ENCODE measurements at regions not wholly inside any gene's neighbourhood (a gene's known extent, or its start where the extent isn't known, plus 50 kb on each side); places are given as distances from the start of the nearest gene placed in this dataset.

DNA sequence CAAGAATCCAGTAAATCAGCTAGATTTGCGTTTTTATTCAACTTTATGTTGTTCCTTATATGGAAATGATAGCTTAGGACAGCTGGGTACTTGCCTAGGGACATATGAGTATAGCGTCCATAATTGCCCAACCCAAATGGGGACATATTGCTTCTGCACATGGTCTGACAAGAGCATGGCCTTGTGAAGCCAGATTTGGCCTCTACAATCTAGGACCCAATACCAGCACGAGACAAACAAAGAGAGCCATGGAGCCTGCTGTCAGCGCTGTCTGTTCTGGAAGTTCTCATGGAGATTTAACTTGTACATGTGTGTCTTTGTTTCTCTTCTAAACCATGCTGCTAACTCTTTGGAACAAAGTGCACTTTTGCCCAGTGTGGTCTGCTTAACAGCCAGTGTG, 240.0 kb upstream of the CAMK1G start:
- 77% methylated on average over 4 of the region's 4 CpGs for WGBS, 2 donors
- H3K36me3 ChIP-seq (ENCODE audit: control insufficient read depth in 1 of 2, insufficient read depth in 2 of 2, low read length in 1 of 2), result no peaks in the 10 kb centered on the region
- H3K4me3 ChIP-seq (ENCODE audit: low read length in 2 of 2), result no peak overlapping the region
- H3K4me1 ChIP-seq (ENCODE audit: control insufficient read depth in 1 of 2, insufficient read depth in 2 of 2, low read length in 2 of 2), result no peaks in the 10 kb centered on the region
- ATAC-seq (ENCODE audit: low FRiP score) (no peak), DNase-seq (no peak)
- H3K27me3 ChIP-seq (ENCODE audit: control insufficient read depth in 1 of 2, insufficient read depth in 2 of 2, low read length in 1 of 2), result no peaks in the 10 kb centered on the region
- H3K27ac ChIP-seq (ENCODE audit: low read depth in 1 of 2, low read length in 2 of 2), result no peak overlapping the region
- no peaks in the 10 kb centered on the region for H3K9me3 ChIP-seq (ENCODE audit: control insufficient read depth, low read length)
- intact Hi-C loops (cut with DNase I), result no loop called here

DNA sequence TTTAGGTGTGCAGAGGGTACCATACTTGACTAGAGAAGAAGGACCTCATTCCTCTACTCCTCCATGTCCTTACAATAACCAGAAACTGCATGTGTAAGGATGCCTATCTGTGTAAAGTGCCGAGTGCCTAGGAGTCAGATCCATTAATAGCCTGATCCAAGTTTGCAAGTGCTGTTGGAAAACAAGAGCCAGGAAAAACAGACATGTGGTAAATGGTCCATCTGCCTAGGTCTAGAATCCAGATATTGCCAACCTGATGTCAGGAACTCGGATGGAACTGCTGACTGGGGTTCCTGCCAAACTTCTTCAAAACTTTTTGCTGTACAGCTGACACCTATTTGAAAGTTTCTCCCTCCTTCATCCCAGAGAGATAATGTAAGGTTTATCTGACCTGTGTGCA, 239.4 kb upstream of the CAMK1G start:
- ATAC-seq (ENCODE audit: low FRiP score) (no peak), DNase-seq (no peak)
- H3K4me3 ChIP-seq (ENCODE audit: low read length in 2 of 2), result no peak overlapping the region
- H3K27me3 ChIP-seq (ENCODE audit: control insufficient read depth in 1 of 2, insufficient read depth in 2 of 2, low read length in 1 of 2), result no peaks in the 10 kb centered on the region
- no peak overlapping the region for H3K27ac ChIP-seq (ENCODE audit: low read depth in 1 of 2, low read length in 2 of 2)
- H3K4me1 ChIP-seq (ENCODE audit: control insufficient read depth in 1 of 2, insufficient read depth in 2 of 2, low read length in 2 of 2), result no peaks in the 10 kb centered on the region
- intact Hi-C loops (cut with DNase I), result no loop called here
- WGBS, 2 donors, result 58 to 67% methylated on average over 2 of the region's 2 CpGs
- H3K36me3 ChIP-seq (ENCODE audit: control insufficient read depth in 1 of 2, insufficient read depth in 2 of 2, low read length in 1 of 2), result no peaks in the 10 kb centered on the region
- no peaks in the 10 kb centered on the region for H3K9me3 ChIP-seq (ENCODE audit: control insufficient read depth, low read length)

DNA sequence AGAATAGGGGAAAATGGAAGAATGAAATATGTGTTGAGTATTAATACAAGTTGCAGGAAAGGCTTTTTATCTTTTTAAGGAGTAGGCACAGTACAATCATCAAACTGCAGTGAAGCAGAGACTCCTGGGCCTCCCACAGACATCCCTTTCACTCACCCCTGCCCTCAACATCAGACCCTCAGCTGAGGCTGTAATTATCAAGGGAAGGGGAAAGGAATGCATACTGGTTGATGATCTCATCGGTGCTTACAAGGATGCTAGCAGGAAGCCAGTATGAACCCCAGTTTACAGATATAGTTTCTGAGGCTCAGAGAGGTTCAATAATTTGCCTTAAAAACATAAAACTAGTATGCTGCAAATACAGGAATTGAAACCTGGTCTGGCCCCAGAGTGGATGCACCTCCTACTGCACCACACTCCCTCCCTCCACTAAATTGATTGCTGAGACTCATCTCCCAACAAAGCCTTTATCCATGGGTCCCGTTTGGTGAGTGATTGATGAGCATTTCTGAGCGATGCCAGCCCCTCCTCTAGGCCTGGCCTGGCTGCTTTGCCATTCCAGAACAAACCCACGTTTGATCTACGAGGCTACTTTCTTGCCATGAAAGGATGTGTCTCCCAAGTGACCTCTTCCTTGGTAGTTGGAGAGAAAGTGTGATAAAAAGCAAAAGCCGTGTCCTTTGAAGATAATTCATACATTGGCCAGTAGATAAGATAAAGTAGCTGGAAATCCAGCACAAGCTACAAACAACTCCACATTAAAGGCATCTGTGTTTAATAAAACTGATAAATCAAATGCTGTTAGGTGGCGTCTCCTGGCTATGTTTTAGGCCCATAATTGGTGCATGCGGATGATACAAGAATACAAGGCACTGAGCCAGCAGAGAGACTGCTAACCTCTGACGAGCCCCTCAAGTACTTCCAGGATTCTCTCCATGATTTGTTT, 233.9 kb upstream of the CAMK1G start:
- no peak for ATAC-seq (ENCODE audit: low FRiP score)
- 60 to 61% methylated on average over 9 of the region's 9 CpGs for WGBS, 2 donors
- H3K27ac ChIP-seq (ENCODE audit: low read depth in 1 of 2, low read length in 2 of 2), result no peak overlapping the region

DNA sequence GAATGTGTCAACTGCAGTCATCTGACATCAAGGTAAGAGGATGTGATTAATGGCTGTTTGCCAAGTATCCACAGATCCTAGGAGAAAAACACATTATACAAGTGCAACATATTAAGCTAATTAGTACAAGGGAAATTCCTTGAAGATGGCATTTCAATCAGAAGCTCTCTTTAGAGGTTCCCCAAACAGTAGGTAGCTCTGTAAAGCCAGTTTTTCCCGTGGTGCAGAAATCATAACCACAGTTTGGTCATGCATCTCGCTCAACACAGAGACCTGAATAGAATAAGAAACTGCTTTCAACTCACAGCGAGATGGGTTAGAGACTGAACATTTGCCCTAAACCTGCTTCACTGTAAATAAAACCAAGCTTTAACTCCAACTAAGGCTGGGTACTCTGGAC, 230.5 kb upstream of the CAMK1G start:
- H3K36me3 ChIP-seq (ENCODE audit: control insufficient read depth in 1 of 2, insufficient read depth in 2 of 2, low read length in 1 of 2), result no peaks in the 10 kb centered on the region
- H3K27ac ChIP-seq (ENCODE audit: low read depth in 1 of 2, low read length in 2 of 2), result no peak overlapping the region
- intact Hi-C loops (cut with DNase I), result no loop called here
- WGBS, 2 donors, result 87 to 91% methylated on average over 3 of the region's 3 CpGs
- DNase-seq (no peak), ATAC-seq (ENCODE audit: low FRiP score) (no peak)
- H3K4me3 ChIP-seq (ENCODE audit: low read length in 2 of 2), result no peak overlapping the region
- no peaks in the 10 kb centered on the region for H3K9me3 ChIP-seq (ENCODE audit: control insufficient read depth, low read length)
- no peaks in the 10 kb centered on the region for H3K27me3 ChIP-seq (ENCODE audit: control insufficient read depth in 1 of 2, insufficient read depth in 2 of 2, low read length in 1 of 2)
- no peaks in the 10 kb centered on the region for H3K4me1 ChIP-seq (ENCODE audit: control insufficient read depth in 1 of 2, insufficient read depth in 2 of 2, low read length in 2 of 2)

More for the DNA sequence above, 233.9 kb upstream of the CAMK1G start:
- Histone ChIP-seq H3K27me3 (ENCODE audit: control insufficient read depth in 1 of 2, insufficient read depth in 2 of 2, low read length in 1 of 2) (no peaks in the 10 kb centered on the region), H3K9me3 (ENCODE audit: control insufficient read depth, low read length) (no peaks in the 10 kb centered on the region), H3K36me3 (ENCODE audit: control insufficient read depth in 1 of 2, insufficient read depth in 2 of 2, low read length in 1 of 2) (no peaks in the 10 kb centered on the region), H3K4me3 (ENCODE audit: low read length in 2 of 2) (no peak overlapping the region), H3K4me1 (ENCODE audit: control insufficient read depth in 1 of 2, insufficient read depth in 2 of 2, low read length in 2 of 2) (no peaks in the 10 kb centered on the region)
- DNase-seq, result no peak
- intact Hi-C loops (cut with DNase I), result no loop called here

DNA sequence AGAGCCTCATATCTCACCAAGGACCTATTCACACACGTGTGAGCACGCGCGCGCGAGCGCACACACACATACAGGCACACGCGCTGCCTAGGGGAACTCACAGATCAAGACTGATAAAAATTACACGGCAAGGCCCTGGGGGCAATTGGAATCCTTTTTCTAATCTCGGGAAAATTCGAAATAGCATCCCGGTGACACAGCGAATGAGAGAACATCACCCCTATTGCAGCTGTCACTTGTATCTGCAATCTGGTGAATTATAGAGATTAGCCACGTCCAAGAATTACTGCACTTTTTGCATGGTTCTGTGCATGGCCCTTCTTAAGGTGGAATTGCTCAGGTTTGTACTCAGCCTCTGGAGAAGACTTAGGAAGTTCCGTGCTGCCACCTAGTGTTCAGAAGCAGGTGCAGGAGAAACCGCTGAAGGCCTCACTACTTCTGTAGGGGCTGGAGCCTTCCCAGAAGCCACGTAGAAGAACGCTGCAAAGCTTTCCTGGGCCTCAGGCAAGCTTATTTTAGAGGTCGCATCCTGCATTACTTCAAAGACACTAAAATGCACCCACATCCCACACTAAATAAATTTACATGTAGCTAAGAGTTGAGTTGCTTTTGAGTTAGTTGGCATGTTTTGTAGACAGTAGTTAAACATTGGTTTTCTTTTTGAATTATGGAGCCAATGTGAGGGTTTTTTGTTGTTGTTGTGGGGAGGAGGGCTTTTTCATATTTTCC, 229.2 kb upstream of the CAMK1G start:
- WGBS, 2 donors, result 23 to 31% methylated on average over 20 of the region's 20 CpGs
- DNase-seq, result peak; percentile 73 to 78
- Histone ChIP-seq H3K27me3 (ENCODE audit: control insufficient read depth in 1 of 2, insufficient read depth in 2 of 2, low read length in 1 of 2) (no peaks in the 10 kb centered on the region), H3K9me3 (ENCODE audit: control insufficient read depth, low read length) (no peaks in the 10 kb centered on the region), H3K36me3 (ENCODE audit: control insufficient read depth in 1 of 2, insufficient read depth in 2 of 2, low read length in 1 of 2) (no peaks in the 10 kb centered on the region), H3K27ac (ENCODE audit: low read depth in 1 of 2, low read length in 2 of 2) (no peak overlapping the region), H3K4me3 (ENCODE audit: low read length in 2 of 2) (no peak overlapping the region), H3K4me1 (ENCODE audit: control insufficient read depth in 1 of 2, insufficient read depth in 2 of 2, low read length in 2 of 2) (no peaks in the 10 kb centered on the region)
- peak; percentile 81 for ATAC-seq (ENCODE audit: low FRiP score)
- intact Hi-C loops (cut with DNase I), result no loop called here

DNA sequence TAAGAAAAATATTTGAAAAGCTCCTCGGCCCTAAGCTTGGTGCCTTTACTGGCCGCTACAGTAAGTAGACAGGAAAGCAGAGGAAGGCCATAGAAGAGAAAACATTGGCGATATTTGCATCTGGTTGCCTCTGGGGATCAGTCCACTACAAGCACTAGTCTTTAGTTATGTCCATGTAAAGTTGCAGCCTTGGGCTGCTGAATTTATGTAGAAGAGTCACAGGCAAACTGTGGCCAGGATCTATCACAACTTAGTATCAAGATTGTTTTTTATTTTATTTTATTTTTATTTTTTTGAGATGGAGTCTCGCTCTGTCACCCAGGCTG, 228.7 kb upstream of the CAMK1G start:
- H3K4me3 ChIP-seq (ENCODE audit: low read length in 2 of 2), result no peak overlapping the region
- H3K4me1 ChIP-seq (ENCODE audit: control insufficient read depth in 1 of 2, insufficient read depth in 2 of 2, low read length in 2 of 2), result no peaks in the 10 kb centered on the region
- DNase-seq (no peak), ATAC-seq (ENCODE audit: low FRiP score) (no peak)
- no peak overlapping the region for H3K27ac ChIP-seq (ENCODE audit: low read depth in 1 of 2, low read length in 2 of 2)
- H3K27me3 ChIP-seq (ENCODE audit: control insufficient read depth in 1 of 2, insufficient read depth in 2 of 2, low read length in 1 of 2), result no peaks in the 10 kb centered on the region
- no peaks in the 10 kb centered on the region for H3K9me3 ChIP-seq (ENCODE audit: control insufficient read depth, low read length)
- intact Hi-C loops (cut with DNase I), result no loop called here
- 83% methylated on average over 4 of the region's 4 CpGs for WGBS, 2 donors
- no peaks in the 10 kb centered on the region for H3K36me3 ChIP-seq (ENCODE audit: control insufficient read depth in 1 of 2, insufficient read depth in 2 of 2, low read length in 1 of 2)

DNA sequence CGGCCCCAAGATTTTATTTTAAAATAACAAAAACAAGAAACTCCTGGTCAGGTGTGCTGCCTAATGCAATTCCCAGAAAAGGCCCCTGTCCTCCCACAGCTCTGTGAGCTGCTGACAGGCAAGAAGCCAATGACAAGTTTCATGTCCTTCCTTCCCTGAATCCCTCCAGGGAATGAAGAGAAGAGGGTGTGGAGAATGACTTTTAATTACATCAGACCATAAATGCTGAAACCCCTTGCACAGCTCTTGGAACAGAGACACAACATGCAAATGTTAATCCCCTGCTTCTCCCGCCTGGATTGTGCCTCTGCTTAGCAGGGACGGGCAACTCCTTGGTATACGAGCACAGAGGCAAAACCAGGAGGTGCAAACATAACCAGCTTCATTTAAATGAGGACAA, 228.1 kb upstream of the CAMK1G start:
- Histone ChIP-seq H3K4me1 (ENCODE audit: control insufficient read depth in 1 of 2, insufficient read depth in 2 of 2, low read length in 2 of 2) (no peaks in the 10 kb centered on the region), H3K27me3 (ENCODE audit: control insufficient read depth in 1 of 2, insufficient read depth in 2 of 2, low read length in 1 of 2) (no peaks in the 10 kb centered on the region), H3K36me3 (ENCODE audit: control insufficient read depth in 1 of 2, insufficient read depth in 2 of 2, low read length in 1 of 2) (no peaks in the 10 kb centered on the region), H3K27ac (ENCODE audit: low read depth in 1 of 2, low read length in 2 of 2) (no peak overlapping the region), H3K9me3 (ENCODE audit: control insufficient read depth, low read length) (no peaks in the 10 kb centered on the region), H3K4me3 (ENCODE audit: low read length in 2 of 2) (no peak overlapping the region)
- DNase-seq (no peak), ATAC-seq (ENCODE audit: low FRiP score) (no peak)
- WGBS, 2 donors, result 81 to 84% methylated on average over 4 of the region's 4 CpGs
- intact Hi-C loops (cut with DNase I), result no loop called here

DNA sequence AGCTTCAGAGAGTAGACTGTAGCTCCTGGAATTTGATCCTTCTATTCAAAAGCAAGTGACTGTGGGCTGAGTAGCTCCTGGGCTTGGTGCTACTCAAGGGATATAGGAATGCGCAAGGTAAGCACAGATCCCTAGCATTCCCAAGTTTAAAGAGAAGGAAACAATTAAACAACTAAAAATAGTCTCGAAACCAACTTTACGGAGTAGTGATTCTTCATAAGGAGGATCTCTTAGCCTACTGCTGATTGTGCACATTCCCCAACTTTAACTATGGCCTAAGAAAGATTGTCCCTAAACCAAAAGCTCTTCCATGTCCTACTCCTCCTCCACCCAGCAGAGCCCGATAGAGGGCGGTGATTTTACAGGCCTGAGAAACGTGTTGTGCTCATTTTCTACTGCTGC, 226.5 kb upstream of the CAMK1G start:
- no peaks in the 10 kb centered on the region for H3K4me1 ChIP-seq (ENCODE audit: control insufficient read depth in 1 of 2, insufficient read depth in 2 of 2, low read length in 2 of 2)
- 83 to 87% methylated on average over 6 of the region's 6 CpGs for WGBS, 2 donors
- ATAC-seq (ENCODE audit: low FRiP score), result no peak
- no peaks in the 10 kb centered on the region for H3K27me3 ChIP-seq (ENCODE audit: control insufficient read depth in 1 of 2, insufficient read depth in 2 of 2, low read length in 1 of 2)
- H3K27ac ChIP-seq (ENCODE audit: low read depth in 1 of 2, low read length in 2 of 2), result no peak overlapping the region
- intact Hi-C loops (cut with DNase I), result no loop called here
- H3K4me3 ChIP-seq (ENCODE audit: low read length in 2 of 2), result no peak overlapping the region
- no peaks in the 10 kb centered on the region for H3K36me3 ChIP-seq (ENCODE audit: control insufficient read depth in 1 of 2, insufficient read depth in 2 of 2, low read length in 1 of 2)
- H3K9me3 ChIP-seq (ENCODE audit: control insufficient read depth, low read length), result no peaks in the 10 kb centered on the region
- DNase-seq, result no peak

DNA sequence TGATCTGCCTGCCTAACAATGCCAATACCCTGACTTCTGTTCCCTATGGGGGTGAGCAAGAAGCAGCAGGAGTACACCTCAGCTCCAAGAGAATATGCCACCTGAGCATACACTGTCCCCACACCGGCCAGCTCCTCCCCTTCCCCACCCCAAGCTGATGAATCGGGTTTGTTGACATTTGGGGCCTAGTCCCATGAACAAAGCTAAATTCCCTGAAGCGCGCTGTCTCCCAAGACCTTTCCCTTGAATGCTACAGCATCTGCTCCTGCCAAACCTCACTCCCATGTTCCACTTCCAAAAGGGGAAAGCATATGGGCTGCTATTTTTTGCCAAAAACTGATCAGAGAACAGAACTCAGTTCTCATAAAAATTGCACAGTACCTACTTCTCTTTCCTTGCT, 220.4 kb upstream of the CAMK1G start:
- H3K27me3 ChIP-seq (ENCODE audit: control insufficient read depth in 1 of 2, insufficient read depth in 2 of 2, low read length in 1 of 2), result no peaks in the 10 kb centered on the region
- intact Hi-C loops (cut with DNase I), result no loop called here
- ATAC-seq (ENCODE audit: low FRiP score), result no peak
- H3K4me3 ChIP-seq (ENCODE audit: low read length in 2 of 2), result no peak overlapping the region
- WGBS, 2 donors, result 55 to 72% methylated on average over 4 of the region's 4 CpGs
- no peaks in the 10 kb centered on the region for H3K36me3 ChIP-seq (ENCODE audit: control insufficient read depth in 1 of 2, insufficient read depth in 2 of 2, low read length in 1 of 2)
- no peak for DNase-seq
- no peaks in the 10 kb centered on the region for H3K4me1 ChIP-seq (ENCODE audit: control insufficient read depth in 1 of 2, insufficient read depth in 2 of 2, low read length in 2 of 2)
- peaks cover 7% of the 10 kb centered on the region for H3K9me3 ChIP-seq (ENCODE audit: control insufficient read depth, low read length)
- H3K27ac ChIP-seq (ENCODE audit: low read depth in 1 of 2, low read length in 2 of 2), result no peak overlapping the region
